Stimulated activated CD4-positive, alpha-beta T cell treated with anti-CD3 and anti-CD28 coated beads, Interleukin-4, amount 100 ng/mL, for 24 hours (primary cell): ENCODE measurements at regions not wholly inside any gene's neighbourhood (a gene's known extent, or its start where the extent isn't known, plus 50 kb on each side); places are given as distances from the start of the nearest gene placed in this dataset.
"Not testable (repeated sequence)": the region's sequence is repeated elsewhere in the genome, so short reads cannot be mapped to it uniquely, and the experiment has no call there.

Experiments
- DNase-seq: peaks from one replicate; pipeline ENCODE4 v3.0.0-alpha.2; 2020

DNA sequence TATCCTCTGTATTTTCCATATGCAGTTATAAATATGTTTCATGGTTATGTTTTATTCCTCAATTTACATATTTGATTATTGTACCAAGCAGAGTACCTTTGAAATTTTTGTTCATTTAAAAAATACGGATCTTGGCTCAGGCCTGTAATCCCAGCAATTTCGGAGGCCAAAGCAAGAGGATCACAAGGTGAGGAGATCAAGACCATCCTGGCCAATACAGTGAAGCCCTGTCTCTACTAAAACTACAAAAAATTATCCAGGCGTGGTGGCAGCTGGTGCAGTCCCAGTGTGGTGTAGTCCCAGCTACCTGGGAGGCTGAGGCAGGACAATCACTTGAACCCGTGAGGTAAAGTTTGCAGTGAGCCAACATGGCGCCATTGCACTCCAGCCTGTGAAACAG is 251.2 kb upstream of the TPTE start:
- not testable (repeated sequence) for DNase-seq

DNA sequence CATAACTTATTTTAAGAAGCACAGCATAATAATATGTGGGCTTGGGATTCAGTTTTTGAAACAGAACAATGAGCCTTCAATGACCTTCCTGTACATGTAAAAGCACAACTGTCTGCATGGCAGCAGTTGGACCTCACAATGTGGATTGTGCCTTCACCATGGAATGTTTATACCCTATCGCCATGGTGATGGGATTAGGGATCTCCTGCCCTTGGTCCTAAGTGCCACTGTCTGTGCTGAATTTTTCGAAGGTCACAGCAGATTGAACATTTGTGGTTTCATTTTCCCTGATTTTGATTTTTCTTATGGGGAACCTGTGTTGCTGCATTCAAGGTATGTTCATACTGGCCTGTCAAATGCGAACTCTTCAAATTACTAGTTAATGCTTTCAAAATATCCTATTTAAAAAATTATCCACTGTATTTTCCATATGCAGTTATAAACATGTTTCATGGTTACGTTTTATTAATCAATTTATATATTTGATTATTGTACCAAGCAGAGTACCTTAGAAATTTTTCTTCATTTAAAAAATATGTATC is 249.6 kb upstream of the TPTE start:
- not testable (repeated sequence) for DNase-seq

DNA sequence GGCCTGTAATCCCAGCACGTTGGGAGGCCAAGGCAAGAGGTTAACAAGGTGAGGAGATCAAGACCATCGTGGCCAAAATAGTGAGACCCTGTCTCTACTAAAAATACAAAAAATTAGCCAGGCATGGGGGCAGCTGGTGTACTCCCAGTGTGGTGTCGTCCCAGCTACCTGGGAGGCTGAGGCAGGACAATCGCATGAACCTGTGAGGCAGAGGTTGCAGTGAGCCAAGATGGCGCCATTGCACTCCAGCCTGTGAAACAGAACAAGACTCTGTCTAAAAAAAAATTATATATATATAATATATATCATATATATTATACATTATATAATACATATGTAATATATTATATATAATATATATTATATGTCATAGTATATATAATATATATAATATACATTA is 249.2 kb upstream of the TPTE start:
- no peak for DNase-seq

DNA sequence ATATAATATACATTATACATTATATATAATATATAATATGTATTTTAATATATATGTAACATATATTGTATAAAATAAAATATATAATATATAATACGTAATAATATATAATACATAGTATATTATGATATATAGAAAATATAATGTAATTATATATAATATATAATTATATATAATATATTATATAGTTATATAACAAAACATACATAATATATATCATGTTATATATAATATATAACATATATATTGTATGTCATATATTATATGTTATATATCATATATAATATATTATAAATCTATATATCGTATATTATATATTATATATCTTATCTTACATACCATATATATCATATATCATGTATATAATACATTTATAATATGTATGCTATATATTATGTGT is 248.2 kb upstream of the TPTE start:
- DNase-seq = no peak

DNA sequence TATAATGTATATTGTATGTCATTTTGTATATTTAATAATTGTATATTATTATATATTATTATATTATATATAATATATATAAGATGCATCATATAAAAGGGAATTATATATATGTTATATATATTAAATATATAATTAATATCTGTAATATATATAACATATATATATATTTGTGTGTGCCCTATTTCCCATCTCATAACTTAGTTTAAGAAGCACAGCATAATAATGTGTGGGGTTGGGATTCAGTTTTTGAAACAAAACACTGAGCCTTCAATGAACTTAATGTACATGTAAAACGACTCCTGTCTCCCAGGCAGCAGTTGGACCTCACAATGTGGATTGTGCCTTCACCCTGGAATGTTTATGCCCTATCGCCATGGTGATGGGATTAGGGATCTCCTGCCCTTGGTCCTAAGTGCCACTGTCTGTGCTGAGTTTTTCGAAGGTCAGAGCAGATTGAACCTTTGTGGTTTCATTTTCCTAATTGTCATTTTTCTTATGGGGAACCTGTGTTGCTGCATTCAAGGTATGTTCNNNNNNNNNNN is 247.5 kb upstream of the TPTE start:
- peak; percentile 10 for DNase-seq
